ENCODE measurements at regions not wholly inside any gene's neighbourhood (a gene's known extent, or its start where the extent isn't known, plus 50 kb on each side); places are given as distances from the start of the nearest gene placed in this dataset.
"Not testable (repeated sequence)": the region's sequence is repeated elsewhere in the genome, so short reads cannot be mapped to it uniquely, and the experiment has no call there.

DNA sequence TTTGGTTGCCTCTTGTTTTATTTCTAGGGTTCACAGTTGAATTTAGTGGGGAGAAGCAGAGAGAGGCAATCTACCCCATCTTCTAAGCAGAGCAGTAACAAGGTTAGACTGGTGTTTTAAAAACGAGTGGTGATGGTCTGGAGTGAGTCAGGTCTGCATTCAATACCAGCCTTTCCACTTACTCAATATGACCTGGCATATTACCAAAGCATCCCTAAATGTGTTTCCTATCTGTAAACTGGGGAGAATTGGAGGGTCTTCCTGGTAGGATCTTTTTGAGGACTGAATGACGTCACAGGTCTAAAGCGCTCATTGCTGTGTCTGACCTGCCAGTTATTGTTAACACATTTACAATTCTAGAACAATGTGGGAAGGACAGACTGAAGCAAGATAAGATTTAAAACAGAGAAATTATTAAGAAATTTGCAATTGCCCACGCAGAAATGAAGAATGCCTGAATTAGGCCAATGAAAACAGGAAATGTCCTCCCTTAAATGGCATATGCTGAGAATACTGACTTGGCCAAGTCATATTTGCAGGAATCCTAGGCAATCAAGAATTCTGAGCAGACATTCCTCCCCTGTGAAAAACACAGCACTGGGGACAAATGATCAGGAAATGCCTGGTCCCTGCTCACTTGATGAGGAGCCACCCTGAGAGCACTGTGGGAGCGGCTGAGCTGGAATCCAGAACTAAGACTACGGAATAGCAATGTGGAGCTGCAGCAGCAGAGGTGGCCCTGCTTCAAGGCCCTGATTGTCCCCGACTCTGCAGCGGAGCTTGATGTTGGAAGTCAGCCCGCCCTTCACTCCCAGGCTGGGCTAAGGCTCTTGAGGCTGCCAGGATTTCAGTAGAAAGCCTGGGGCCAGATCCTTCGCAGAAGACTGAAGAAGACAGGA is 184.5 kb upstream of the CXCL12 start:
- DNase-seq = no peak

DNA sequence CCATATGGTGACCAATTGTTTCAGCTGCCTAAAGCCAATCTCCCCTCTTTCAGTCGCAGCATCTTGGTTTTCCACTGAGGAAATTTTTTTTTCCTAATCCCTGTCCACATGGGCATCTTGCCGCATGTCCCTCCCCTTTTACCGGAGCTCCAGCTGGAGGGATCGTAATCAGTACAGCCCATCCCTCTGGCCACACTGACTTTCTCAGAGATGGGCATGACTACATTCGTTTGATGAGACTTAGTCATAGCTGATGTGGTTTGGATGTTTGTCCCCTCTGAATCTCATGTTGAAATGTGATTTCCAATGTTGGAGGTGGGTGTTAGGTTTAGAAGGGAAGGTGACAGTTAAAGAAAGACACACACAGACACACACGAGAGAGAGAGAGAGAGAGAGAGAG is 186.8 kb upstream of the CXCL12 start:
- no peak for DNase-seq

- DNase-seq = no peak
These were observed 187.2 kb upstream of the CXCL12 start for GRCh38 chr10:44572146-44572545.

DNA sequence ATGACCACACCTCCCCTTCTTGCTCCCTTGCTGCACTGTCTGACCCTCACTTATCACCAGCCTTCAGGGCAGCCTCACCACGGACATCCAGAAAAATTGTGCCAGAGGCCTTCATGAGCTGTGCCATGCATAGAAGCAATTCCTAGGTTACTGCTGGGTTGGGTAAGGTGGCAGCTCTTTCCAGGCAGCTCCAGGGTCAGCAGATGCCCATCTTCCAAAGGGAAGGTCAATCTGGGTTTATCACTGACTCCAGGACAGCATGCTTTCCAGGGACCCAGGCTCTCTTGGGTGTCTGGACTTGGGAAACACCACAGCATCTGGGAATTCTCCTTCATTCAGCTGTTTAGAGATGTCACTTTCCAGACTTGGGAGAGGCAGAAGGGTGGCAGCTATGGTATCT is 188.9 kb upstream of the CXCL12 start:
- DNase-seq = no peak

- no peak for DNase-seq
These were observed 189.9 kb upstream of the CXCL12 start for GRCh38 chr10:44574596-44575480.

GRCh38 chr10:44575601-44576380 is 190.9 kb upstream of the CXCL12 start:
- no peak for DNase-seq

GRCh38 chr10:44576702-44577191 is 191.8 kb upstream of the CXCL12 start:
- DNase-seq = peak; percentile 51

DNA sequence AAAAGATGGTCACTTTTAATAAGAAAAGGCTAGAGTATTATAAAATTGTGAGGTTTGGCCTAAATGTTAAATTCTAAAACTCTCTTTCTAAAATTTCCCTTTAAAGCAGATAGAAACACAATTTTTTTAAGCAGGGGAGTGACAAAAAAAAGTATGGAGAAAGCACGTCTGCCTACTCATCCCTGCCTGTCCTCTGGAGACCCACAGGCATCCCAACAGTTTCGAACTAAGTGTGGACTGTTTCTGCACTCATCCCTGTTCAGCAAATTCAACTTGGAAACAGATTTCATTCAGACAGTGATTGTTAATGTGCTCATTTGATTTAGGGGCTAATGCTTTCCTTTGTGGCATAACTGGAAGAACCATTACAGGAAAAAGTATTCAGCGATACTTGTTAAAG is 192.6 kb upstream of the CXCL12 start:
- DNase-seq = no peak

- no peak for DNase-seq
These were observed 193.4 kb upstream of the CXCL12 start for GRCh38 chr10:44578271-44578670.

GRCh38 chr10:44578963-44579362 is 194.1 kb upstream of the CXCL12 start:
- DNase-seq = not testable (repeated sequence)

DNA sequence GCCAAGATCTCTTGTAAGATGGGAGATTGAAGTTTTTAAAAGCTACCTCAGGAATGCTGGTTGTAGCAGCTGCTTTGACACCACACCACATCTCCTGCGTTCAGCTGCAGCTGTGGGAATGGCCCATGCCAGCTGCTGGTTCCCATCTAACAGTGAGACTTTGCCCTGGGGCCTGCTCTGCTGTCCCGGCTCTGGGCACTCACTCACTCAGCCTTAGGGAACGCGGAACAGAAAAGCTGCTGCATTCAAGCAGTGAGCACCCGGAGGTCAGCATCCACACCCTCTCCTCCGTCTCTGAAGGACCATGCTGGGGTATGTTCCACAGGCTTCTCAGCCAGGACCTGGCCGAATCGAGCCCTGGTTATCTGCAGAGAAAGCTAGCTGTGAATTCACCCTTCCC is 197.1 kb upstream of the CXCL12 start:
- no peak for DNase-seq

- no peak for DNase-seq
These were observed 202.8 kb upstream of the CXCL12 start for GRCh38 chr10:44587488-44588318.

GRCh38 chr10:44589181-44589943 is 204.5 kb upstream of the CXCL12 start:
- no peak for DNase-seq

DNA sequence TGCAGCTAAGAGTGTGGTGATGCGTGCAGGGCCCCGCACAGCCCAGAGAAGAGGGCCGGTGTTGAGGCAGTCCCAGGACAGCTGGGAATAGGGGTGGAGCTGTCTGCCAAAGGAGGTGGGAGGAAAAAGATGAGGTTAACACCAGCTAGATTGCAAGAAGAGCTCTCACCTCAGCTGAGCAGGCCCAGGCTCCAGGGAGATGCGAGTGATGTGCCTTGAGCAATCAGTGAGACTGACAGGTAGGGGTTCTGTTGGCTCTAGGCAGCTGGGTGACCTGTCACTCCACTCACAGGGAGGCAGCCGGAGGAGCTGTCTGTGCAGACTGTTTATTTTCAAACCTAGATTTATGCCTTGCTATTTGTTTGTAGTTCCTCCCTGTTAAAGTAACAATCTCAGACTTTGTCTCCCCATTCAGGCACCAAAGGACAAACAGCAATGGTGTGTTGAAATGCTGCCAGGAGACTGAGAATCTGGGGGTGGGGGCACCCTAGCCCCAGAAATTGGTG is 205.1 kb upstream of the CXCL12 start:
- no peak for DNase-seq

- no peak for DNase-seq
These were observed 207.0 kb upstream of the CXCL12 start for GRCh38 chr10:44591911-44592310.

GRCh38 chr10:44593952-44594351 is 209.1 kb upstream of the CXCL12 start:
- DNase-seq = no peak

DNA sequence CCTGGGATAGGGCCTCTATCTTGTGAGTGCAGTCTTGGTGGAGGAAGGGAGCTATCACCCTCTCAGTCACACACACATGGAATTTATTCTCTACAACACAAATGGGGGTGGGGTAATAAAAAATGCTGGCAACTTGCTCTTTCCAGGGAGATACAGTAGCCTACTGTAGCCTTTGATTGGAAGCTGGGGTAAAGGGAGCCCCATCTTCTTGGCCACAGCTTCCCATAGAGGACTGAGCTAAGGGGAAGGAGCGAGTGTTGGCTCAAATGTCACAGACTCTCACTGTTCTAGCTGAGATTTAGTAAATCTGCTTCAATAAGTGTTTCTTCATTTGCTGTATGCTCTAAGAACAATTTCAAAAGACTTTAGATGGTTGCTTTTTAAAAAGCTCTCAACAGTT is 222.2 kb upstream of the CXCL12 start:
- DNase-seq = no peak

GRCh38 chr10:44618910-44619309 is 234.0 kb upstream of the CXCL12 start:
- DNase-seq = no peak

DNA sequence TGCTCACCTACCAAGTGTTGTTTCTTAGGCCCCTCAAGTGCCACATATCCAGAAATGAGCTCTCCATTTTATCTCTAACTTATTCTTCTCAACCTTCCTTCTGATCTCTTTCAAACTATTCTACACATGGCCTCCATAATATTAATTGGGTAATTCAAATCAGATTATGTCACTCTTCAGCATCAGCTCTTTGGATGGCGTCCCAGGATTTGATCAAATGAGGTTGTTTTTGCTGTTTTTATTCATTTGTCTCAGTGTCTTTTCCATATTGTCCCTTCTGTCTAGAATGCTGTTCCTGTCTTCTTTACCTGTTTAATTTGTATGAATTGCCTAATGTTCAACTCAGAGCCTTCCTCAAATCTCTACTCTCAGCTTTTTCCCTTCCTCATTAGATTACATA is 234.6 kb upstream of the CXCL12 start:
- no peak for DNase-seq

DNA sequence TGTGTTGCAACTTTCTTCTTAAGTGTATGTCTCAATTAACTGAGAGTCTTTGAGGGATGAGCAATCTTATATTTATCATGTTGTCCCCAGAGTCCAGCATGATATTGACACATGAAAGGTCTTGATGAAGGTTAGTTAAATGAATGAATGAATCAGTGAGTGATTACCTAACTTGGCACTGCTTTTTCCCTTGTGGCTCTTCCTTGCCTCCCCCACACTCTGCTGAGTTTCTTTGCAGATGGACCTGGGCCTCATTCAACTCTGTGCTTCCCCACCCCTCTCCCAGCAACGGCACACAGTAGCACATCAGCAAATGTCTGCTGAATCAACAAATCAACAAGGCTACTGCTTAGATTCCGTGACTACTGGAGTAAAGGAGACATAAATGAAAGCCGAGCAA is 235.1 kb upstream of the CXCL12 start:
- no peak for DNase-seq

All from hindlimb muscle (tissue), 1 donor.